ENCODE measurements at regions not wholly inside any gene's neighbourhood (a gene's known extent, or its start where the extent isn't known, plus 50 kb on each side); places are given as distances from the start of the nearest gene placed in this dataset.
"Not testable (repeated sequence)": the region's sequence is repeated elsewhere in the genome, so short reads cannot be mapped to it uniquely, and the experiment has no call there.

- no peak for TF ChIP-seq CTCF (IDR thresholded peaks at IDR 0.05; ENCODE audit: insufficient read depth, missing control alignments)
- DNase-seq (ENCODE audit: insufficient read length, low spot score) (no peak), FAIRE-seq (no peak)
These were observed 167.3 kb downstream of the BCHE start for GRCh38 chr3:165669967-165670366.

GRCh38 chr3:165669504-165669903 is 167.7 kb downstream of the BCHE start:
- FAIRE-seq (no peak), DNase-seq (ENCODE audit: insufficient read length, low spot score) (no peak)
- no peak for TF ChIP-seq CTCF (IDR thresholded peaks at IDR 0.05; ENCODE audit: insufficient read depth, missing control alignments)

GRCh38 chr3:165667676-165668075 is 169.5 kb downstream of the BCHE start:
- no peak for FAIRE-seq
- DNase-seq (ENCODE audit: insufficient read length, low spot score) = no peak
- no peak for TF ChIP-seq CTCF (IDR thresholded peaks at IDR 0.05; ENCODE audit: insufficient read depth, missing control alignments)

DNA sequence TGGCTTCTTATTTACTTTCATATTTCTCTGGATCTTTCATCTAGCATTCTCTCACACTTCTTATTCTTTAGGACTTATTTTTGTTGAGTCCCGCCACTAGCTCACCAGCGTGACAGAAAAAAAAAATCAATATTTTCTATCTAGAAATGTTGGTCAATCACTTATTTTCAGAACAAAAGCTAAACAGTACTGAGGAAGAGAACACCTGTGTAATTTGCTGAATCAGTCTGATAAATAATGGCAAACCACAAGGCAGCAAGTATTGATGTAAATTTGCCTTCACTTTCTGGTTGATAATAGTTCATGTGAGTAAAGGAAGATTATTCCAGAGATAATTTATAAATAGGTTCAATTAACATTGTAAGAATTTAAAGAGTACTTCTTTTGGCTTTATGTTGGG is 179.2 kb downstream of the BCHE start:
- TF ChIP-seq CTCF (IDR thresholded peaks at IDR 0.05; ENCODE audit: insufficient read depth, missing control alignments) = no peak
- FAIRE-seq = no peak
- no peak for DNase-seq (ENCODE audit: insufficient read length, low spot score)

- TF ChIP-seq CTCF (IDR thresholded peaks at IDR 0.05; ENCODE audit: insufficient read depth, missing control alignments) = no peak
- peak; percentile 29 for FAIRE-seq
- DNase-seq (ENCODE audit: insufficient read length, low spot score) = no peak
These were observed 184.0 kb downstream of the BCHE start for GRCh38 chr3:165653130-165653778.

DNA sequence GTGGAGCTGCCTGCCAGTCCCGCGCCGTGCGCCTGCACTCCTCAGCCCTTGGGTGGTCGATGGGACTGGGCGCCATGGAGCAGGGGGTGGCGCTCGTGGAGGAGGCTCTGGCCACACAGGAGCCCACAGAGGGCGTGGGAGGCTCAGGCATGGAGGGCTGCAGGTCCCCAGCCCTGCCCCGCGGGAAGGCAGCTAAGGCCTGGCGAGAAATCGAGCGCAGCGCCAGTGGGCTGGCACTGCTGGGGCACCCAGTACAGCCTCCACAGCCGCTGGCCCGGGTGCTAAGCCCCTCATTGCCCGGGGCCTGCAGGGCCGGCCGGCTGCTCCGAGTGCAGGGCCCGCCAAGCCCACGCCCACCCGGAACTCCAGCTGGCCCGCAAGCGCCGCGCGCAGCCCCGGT is 187.9 kb downstream of the BCHE start:
- FAIRE-seq; DNase-seq (ENCODE audit: insufficient read length, low spot score): not testable (repeated sequence)

GRCh38 chr3:165645191-165645590 is 192.0 kb downstream of the BCHE start:
- TF ChIP-seq CTCF (IDR thresholded peaks at IDR 0.05; ENCODE audit: insufficient read depth, missing control alignments) = no peak
- FAIRE-seq (no peak), DNase-seq (ENCODE audit: insufficient read length, low spot score) (no peak)

DNA sequence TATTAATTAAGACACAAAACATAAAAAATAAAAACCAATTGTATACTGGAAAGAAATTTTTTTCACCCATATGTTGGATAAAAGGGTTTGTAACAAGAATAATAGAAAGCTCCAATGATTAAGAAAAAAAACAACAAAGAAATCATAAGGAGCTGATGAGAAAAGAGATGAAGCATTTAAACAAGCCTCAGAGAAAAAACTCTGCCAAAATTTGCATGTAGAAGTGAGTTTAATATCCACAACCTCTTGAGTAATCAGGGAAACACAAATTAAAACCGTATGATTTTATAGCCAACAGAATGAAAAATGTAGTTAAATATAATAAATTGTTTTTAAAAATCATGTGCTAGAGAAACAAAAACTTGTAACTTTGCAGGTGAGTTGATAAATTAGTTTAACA is 192.9 kb downstream of the BCHE start:
- DNase-seq (ENCODE audit: insufficient read length, low spot score) (no peak), FAIRE-seq (no peak)
- no peak for TF ChIP-seq CTCF (IDR thresholded peaks at IDR 0.05; ENCODE audit: insufficient read depth, missing control alignments)
